CD14-positive monocyte (primary cell): ENCODE measurements at regions not wholly inside any gene's neighbourhood (a gene's known extent, or its start where the extent isn't known, plus 50 kb on each side); places are given as distances from the start of the nearest gene placed in this dataset.
A peak's percentile ranks its signal among the peaks of the same experiment; 100 is the strongest.

Source experiments
- DNase-seq, 3 donors: peaks; one replicate each; pipeline ENCODE4 v3.0.0-alpha.2; 2011 to 2022
- H2AFZ ChIP-seq: 2 replicates; pipeline ENCODE4 v1.6.0; 2012; ENCODE audit warnings: mild to moderate bottlenecking, low read depth, low read length, inconsistent platforms; ENCODE audit not compliant: insufficient read depth, poor library complexity, severe bottlenecking
- H3K27ac ChIP-seq, 2 donors: 1 replicate in 1 of 2; 2 replicates in 1 of 2; pipeline ENCODE4 v1.5.1; 2012 to 2013; ENCODE audit warnings: low read length in 2 of 2, control low read depth in 1 of 2, inconsistent platforms in 1 of 2, low read depth in 1 of 2, mild to moderate bottlenecking in 1 of 2
- H3K27me3 ChIP-seq, 2 donors: one replicate each; pipeline versions ENCODE4 v1.6.0 to v1.6.1; 2011 to 2013; ENCODE audit warnings: low read length in 2 of 2; ENCODE audit not compliant: control insufficient read depth in 2 of 2, insufficient read depth in 2 of 2
- H3K36me3 ChIP-seq, 2 donors: replicated peaks in 1 of 2; 1 replicate in 1 of 2; 2 replicates in 1 of 2; pipeline versions ENCODE4 v1.5.1 to v1.6.1; 2012 to 2013; ENCODE audit warnings: low read length in 2 of 2, control low read depth in 1 of 2, inconsistent platforms in 1 of 2, mild to moderate bottlenecking in 1 of 2; ENCODE audit not compliant: insufficient read depth in 2 of 2, control insufficient read depth in 1 of 2
- H3K4me1 ChIP-seq, 2 donors: 1 replicate in 1 of 2; 2 replicates in 1 of 2; pipeline versions ENCODE4 v1.5.1 to v1.6.1; 2012 to 2013; ENCODE audit warnings: low read length in 2 of 2, control low read depth in 1 of 2, inconsistent platforms in 1 of 2, mild to moderate bottlenecking in 1 of 2, moderate library complexity in 1 of 2; ENCODE audit not compliant: insufficient read depth in 2 of 2, control insufficient read depth in 1 of 2
- H3K4me2 ChIP-seq: replicated peaks from 2 replicates; pipeline ENCODE3; 2012; ENCODE audit warnings: low read length, moderate library complexity, mild to moderate bottlenecking; ENCODE audit not compliant: poor library complexity, severe bottlenecking; ENCODE audit errors: extremely low read depth
- H3K4me3 ChIP-seq, 3 experiments: fragments of 200-600 bp in 1 of 3; sonication (generic) in 1 of 3; replicated peaks in 1 of 3; 1 replicate in 2 of 3; 2 replicates in 1 of 3; pipeline ENCODE4 v1.5.1; 2011 to 2013; ENCODE audit warnings: low read length in 3 of 3, mild to moderate bottlenecking in 3 of 3, control low read depth in 2 of 3, low read depth in 2 of 3, inconsistent platforms in 1 of 3, moderate library complexity in 1 of 3
- H3K79me2 ChIP-seq: 2 replicates; pipeline ENCODE4 v1.6.0; 2012; ENCODE audit warnings: mild to moderate bottlenecking, control low read depth, inconsistent platforms, low read length, moderate library complexity; ENCODE audit not compliant: insufficient read depth
- H3K9ac ChIP-seq: 2 replicates; pipeline ENCODE4 v1.6.0; 2017; ENCODE audit warnings: low read length, mild to moderate bottlenecking; ENCODE audit not compliant: insufficient read depth, poor library complexity, severe bottlenecking
- H3K9me3 ChIP-seq, 2 donors: replicated peaks in 1 of 2; 1 replicate in 1 of 2; 2 replicates in 1 of 2; pipeline versions ENCODE4 v1.5.1 to v1.6.1; 2012 to 2013; ENCODE audit warnings: low read length in 2 of 2, control low read depth in 1 of 2; ENCODE audit not compliant: control insufficient read depth in 1 of 2, insufficient read depth in 1 of 2
- H4K20me1 ChIP-seq: 2 replicates; pipeline ENCODE4 v1.6.0; 2012; ENCODE audit warnings: mild to moderate bottlenecking, low read length, control low read depth, moderate library complexity; ENCODE audit not compliant: insufficient read depth
- H3K27ac Mint-ChIP-seq, 7 donors: one replicate each; pipeline ENCODE4 v1.8.0; 2020; ENCODE audit warnings: mild to moderate bottlenecking in 7 of 7, mixed read lengths in 7 of 7, moderate library complexity in 6 of 7, inconsistent platforms in 2 of 7
- H3K27me3 Mint-ChIP-seq, 3 donors: one replicate each; pipeline ENCODE4 v1.8.0; 2021 to 2022; ENCODE audit warnings: low read depth in 3 of 3, mild to moderate bottlenecking in 3 of 3, mixed read lengths in 3 of 3, moderate library complexity in 3 of 3, inconsistent platforms in 1 of 3
- H3K36me3 Mint-ChIP-seq, 2 donors: one replicate each; pipeline ENCODE4 v1.8.0; 2020; ENCODE audit warnings: mixed read lengths in 2 of 2, inconsistent platforms in 1 of 2, mild to moderate bottlenecking in 1 of 2
- H3K4me1 Mint-ChIP-seq: one replicate; pipeline ENCODE4 v1.8.0; 2020; ENCODE audit warnings: mild to moderate bottlenecking, mixed read lengths
- H3K4me3 Mint-ChIP-seq, 2 donors: one replicate each; pipeline ENCODE4 v1.8.0; 2020; ENCODE audit warnings: mild to moderate bottlenecking in 2 of 2, mixed read lengths in 2 of 2, moderate library complexity in 1 of 2
- H3K9me3 Mint-ChIP-seq, 7 donors: one replicate each; pipeline ENCODE4 v1.8.0; 2020 to 2022; ENCODE audit warnings: mixed read lengths in 7 of 7, mild to moderate bottlenecking in 6 of 7, moderate library complexity in 6 of 7, inconsistent platforms in 2 of 7
- WGBS: methylation state at CpG from one replicate; pipeline ENCODE4 v1.1.5; 2013; ENCODE audit warnings: missing lambda C conversion rate; ENCODE audit not compliant: insufficient coverage; 5-methylcytosine and 5-hydroxymethylcytosine counted together
- intact Hi-C, 2 donors: fragments of 100-400 bp; cut with micrococcal nuclease; formaldehyde crosslinking; loops; one replicate each; pipeline versions ENCODE4 v1.15.0 to v1.15.1; 2023
- TF ChIP-seq, protein P1 (sequence below): fragments of 200-600 bp; IDR thresholded peaks from one replicate; pipeline ENCODE4 v1.8.0; 2022; ENCODE audit warnings: antibody characterized with exemption, mild to moderate bottlenecking

DNA sequence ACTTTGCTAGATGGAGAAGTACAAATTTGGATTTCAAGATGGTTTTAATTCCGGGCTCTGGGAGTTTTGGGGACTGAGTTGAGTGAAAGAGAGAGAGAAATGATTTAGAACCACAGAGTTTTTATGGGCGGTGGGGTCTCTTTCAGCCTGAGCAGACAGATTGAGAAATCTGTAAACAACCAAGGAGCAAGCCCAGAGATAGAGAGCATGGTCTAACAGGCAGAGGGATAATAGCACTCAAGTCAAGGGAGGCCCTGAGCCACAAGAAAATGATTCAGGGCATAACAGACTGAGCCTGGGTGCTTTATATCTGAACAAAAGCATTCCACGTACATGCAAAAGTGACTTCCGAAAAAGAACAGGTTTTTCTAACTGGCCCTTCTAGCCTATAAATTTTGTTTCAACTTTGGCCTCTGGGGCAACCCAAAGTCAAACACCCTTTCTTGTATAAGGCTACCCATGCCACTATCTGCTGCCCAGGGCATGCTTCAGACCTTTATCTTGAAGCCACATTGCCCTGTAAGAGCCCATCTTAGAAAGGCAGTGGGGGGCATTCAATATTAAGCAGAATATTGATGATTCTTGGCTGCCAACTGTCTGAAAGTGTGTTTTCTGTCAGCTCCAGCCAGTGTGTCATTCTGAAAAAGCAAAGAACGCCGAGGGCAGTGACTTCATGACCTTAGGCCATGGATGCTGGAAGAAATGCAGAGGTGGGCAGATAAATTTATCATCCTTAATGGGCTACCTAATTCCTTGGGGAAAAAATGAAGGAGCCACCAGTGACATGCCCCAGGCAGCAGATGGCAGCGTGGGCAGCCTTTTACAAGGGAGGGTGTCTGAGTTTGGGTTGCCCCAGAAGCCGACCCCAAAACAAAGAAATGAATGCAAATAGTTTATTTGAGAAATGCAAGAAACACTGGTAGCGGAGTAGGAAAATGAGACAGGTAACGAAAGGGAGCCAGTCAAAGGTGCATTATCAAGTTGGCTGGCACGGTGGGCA, 637.6 kb downstream of the MID1IP1 start:
- Histone ChIP-seq H3K9me3 (peaks cover 8 to 9% of the 10 kb centered on the region in 2 donors), H3K27me3 (no peaks in the 10 kb centered on the region), H3K79me2 (no peaks in the 10 kb centered on the region), H3K27ac (no peak overlapping the region), H3K4me2 (no peak overlapping the region), H4K20me1 (no peaks in the 10 kb centered on the region), H3K4me1 (peaks cover 0 to 5% of the 10 kb centered on the region in 2 donors), H3K4me3 (no peak overlapping the region), H3K36me3 (no peaks in the 10 kb centered on the region), H3K9ac (no peak overlapping the region), H2AFZ (no peak overlapping the region)
- 100% methylated on average over 1 of the region's 11 CpGs for WGBS
- DNase-seq = no peak
- Mint-ChIP-seq H3K9me3 (peaks cover 2 to 26% (median 10%) of the 10 kb centered on the region in 7 donors), H3K36me3 (no peaks in the 10 kb centered on the region), H3K27me3 (peaks cover 0 to 4% (median 2%) of the 10 kb centered on the region in 3 donors), H3K27ac (no peak overlapping the region), H3K4me1 (peaks cover 25% of the 10 kb centered on the region), H3K4me3 (no peak overlapping the region)
- TF ChIP-seq, protein P1, sequence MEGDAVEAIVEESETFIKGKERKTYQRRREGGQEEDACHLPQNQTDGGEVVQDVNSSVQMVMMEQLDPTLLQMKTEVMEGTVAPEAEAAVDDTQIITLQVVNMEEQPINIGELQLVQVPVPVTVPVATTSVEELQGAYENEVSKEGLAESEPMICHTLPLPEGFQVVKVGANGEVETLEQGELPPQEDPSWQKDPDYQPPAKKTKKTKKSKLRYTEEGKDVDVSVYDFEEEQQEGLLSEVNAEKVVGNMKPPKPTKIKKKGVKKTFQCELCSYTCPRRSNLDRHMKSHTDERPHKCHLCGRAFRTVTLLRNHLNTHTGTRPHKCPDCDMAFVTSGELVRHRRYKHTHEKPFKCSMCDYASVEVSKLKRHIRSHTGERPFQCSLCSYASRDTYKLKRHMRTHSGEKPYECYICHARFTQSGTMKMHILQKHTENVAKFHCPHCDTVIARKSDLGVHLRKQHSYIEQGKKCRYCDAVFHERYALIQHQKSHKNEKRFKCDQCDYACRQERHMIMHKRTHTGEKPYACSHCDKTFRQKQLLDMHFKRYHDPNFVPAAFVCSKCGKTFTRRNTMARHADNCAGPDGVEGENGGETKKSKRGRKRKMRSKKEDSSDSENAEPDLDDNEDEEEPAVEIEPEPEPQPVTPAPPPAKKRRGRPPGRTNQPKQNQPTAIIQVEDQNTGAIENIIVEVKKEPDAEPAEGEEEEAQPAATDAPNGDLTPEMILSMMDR = no peak
- intact Hi-C loops = no loop called here

DNA sequence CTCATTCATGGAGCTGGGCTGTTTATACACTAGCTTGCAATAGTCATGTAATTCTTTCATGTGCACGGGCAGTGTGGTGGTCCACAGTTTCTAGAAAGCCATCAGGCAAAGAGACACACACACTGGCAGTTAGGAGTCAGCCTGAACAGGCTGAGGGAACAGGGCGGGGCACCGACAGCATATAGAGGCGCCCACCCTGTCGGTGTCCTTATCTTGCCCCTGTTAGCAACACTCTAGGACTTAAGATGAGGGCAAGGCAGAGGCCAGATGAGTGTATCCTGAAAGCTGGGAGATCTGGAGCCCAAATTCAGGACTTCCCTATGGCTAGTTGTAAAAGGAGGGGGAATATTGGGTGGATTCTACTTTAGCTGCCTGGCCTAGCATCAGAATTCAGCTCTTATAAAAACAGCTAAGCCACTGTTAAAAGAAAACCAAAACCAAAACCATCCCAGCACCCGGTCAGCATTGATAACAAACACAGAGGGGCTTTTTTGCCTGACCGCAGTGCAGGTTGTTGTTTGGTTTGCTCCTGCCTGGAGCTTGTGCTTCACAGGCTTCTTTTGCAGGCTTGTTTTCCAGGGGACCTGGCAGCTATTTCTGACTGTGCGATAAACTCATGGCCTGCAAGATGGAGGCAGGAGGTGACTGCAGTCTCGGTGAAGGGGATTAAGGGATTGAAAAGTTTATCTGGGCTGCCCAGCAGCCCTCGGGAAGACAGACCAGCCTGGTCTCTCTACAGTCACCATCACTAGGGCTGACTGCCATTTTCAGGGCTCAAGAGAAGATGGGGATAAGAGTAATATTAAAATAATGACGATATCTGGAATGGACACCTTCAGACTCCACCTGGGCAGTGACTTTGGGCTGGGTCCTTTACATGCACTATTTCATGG, 638.9 kb downstream of the MID1IP1 start:
- peak overlapping the region in 1 of 2 donors; percentile 39 for H3K4me3 Mint-ChIP-seq
- Histone ChIP-seq H3K9me3 (peaks cover 8 to 9% of the 10 kb centered on the region in 2 donors), H3K4me2 (no peak overlapping the region), H3K9ac (no peak overlapping the region), H3K27ac (no peak overlapping the region), H3K27me3 (no peaks in the 10 kb centered on the region), H3K36me3 (no peaks in the 10 kb centered on the region), H2AFZ (no peak overlapping the region), H3K4me3 (no peak overlapping the region), H4K20me1 (no peaks in the 10 kb centered on the region), H3K4me1 (no peaks in the 10 kb centered on the region), H3K79me2 (no peaks in the 10 kb centered on the region)
- no peaks in the 10 kb centered on the region for H3K36me3 Mint-ChIP-seq
- WGBS = no CpG with 5 or more reads among the region's 11 CpGs
- TF ChIP-seq, protein P1 = no peak
- peaks cover under 1 to 4% (median 2%) of the 10 kb centered on the region in 3 donors for H3K27me3 Mint-ChIP-seq
- DNase-seq = no peak
- H3K27ac Mint-ChIP-seq = peak overlapping the region in 1 of 7 donors; percentile 21
- H3K4me1 Mint-ChIP-seq = peaks cover 21% of the 10 kb centered on the region
- H3K9me3 Mint-ChIP-seq = peaks cover 2 to 25% (median 10%) of the 10 kb centered on the region in 7 donors
- intact Hi-C loops = no loop called here
